Suprapubic skin (tissue), 4 donors: ENCODE measurements at regions not wholly inside any gene's neighbourhood (a gene's known extent, or its start where the extent isn't known, plus 50 kb on each side); places are given as distances from the start of the nearest gene placed in this dataset.
"Not testable (repeated sequence)": the region's sequence is repeated elsewhere in the genome, so short reads cannot be mapped to it uniquely, and the experiment has no call there.

Source experiments
- DNase-seq, 2 donors: peaks; one replicate each; pipeline ENCODE4 v3.0.0-alpha.2; 2019; ENCODE audit warnings: low spot score in 2 of 2
- H3K27ac ChIP-seq: fragments of 200-600 bp; sonication (generic); one replicate; pipeline ENCODE4 v1.5.1; 2019
- H3K27me3 ChIP-seq: fragments of 200-600 bp; sonication (generic); one replicate; pipeline ENCODE4 v1.5.1; 2019
- H3K36me3 ChIP-seq: fragments of 200-600 bp; sonication (generic); one replicate; pipeline ENCODE4 v1.5.1; 2019
- H3K4me1 ChIP-seq: fragments of 200-600 bp; sonication (generic); one replicate; pipeline ENCODE4 v1.5.1; 2019
- H3K4me3 ChIP-seq: fragments of 200-600 bp; sonication (generic); one replicate; pipeline ENCODE4 v1.5.1; 2019; ENCODE audit warnings: mild to moderate bottlenecking
- H3K9me3 ChIP-seq: fragments of 200-600 bp; sonication (generic); one replicate; pipeline ENCODE4 v1.5.1; 2019
- CTCF ChIP-seq, 2 donors: fragments of 200-600 bp in 1 of 2; fragments of 450-650 bp in 1 of 2; sonication (generic) in 1 of 2; IDR thresholded peaks; one replicate each; pipeline ENCODE4 v1.5.1; 2016 to 2019; ENCODE audit warnings: antibody characterized with exemption in 2 of 2, mild to moderate bottlenecking in 1 of 2, moderate library complexity in 1 of 2
- EP300 ChIP-seq: sonication (generic); formaldehyde crosslinking; IDR thresholded peaks from one replicate; pipeline ENCODE4 v1.6.1; 2017; ENCODE audit warnings: antibody characterized with exemption
- POLR2A ChIP-seq, 2 donors: fragments of 450-650 bp; IDR thresholded peaks; one replicate each; pipeline ENCODE4 v1.6.1; 2017; ENCODE audit warnings: antibody characterized with exemption in 2 of 2, mild to moderate bottlenecking in 2 of 2, moderate library complexity in 2 of 2
- POLR2AphosphoS5 ChIP-seq, 3 donors: sonication (generic); formaldehyde crosslinking; IDR thresholded peaks; one replicate each; pipeline ENCODE4 v1.6.1; 2017; ENCODE audit warnings: antibody characterized with exemption in 3 of 3
- WGBS: methylation state at CpG from one replicate; pipeline ENCODE4 v1.1.5; 2018; 5-methylcytosine and 5-hydroxymethylcytosine counted together

- no peak overlapping the region for H3K4me3 ChIP-seq
- H3K27me3 ChIP-seq, result no peaks in the 10 kb centered on the region
- TF ChIP-seq CTCF (IDR thresholded peaks at IDR 0.05), result no peak
- no peak for TF ChIP-seq POLR2A (IDR thresholded peaks at IDR 0.05)
- no peak for TF ChIP-seq EP300
- no peak for TF ChIP-seq POLR2AphosphoS5 (IDR thresholded peaks at IDR 0.05)
- WGBS, result 79% methylated on average over 11 of the region's 11 CpGs
- H3K9me3 ChIP-seq, result no peaks in the 10 kb centered on the region
- no peaks in the 10 kb centered on the region for H3K4me1 ChIP-seq
- no peak overlapping the region for H3K27ac ChIP-seq
- no peaks in the 10 kb centered on the region for H3K36me3 ChIP-seq
- DNase-seq, result no peak
Measured at GRCh38 chr13:44826591-44827350, 162.5 kb downstream of the NUFIP1 start.

- H3K4me3 ChIP-seq, result no peak overlapping the region
- 87% methylated on average over 5 of the region's 5 CpGs for WGBS
- DNase-seq, result no peak
Measured at GRCh38 chr13:44825953-44826352, 163.3 kb downstream of the NUFIP1 start.

GRCh38 chr13:44823555-44823954 lies 165.7 kb downstream of the NUFIP1 start:
- H3K4me3 ChIP-seq, result not testable (repeated sequence)
- WGBS, result 93% methylated on average over 7 of the region's 7 CpGs

More at GRCh38 chr13:44825953-44826352, 163.3 kb downstream of the NUFIP1 start:
- H3K27ac ChIP-seq, result no peak overlapping the region
- no peaks in the 10 kb centered on the region for H3K36me3 ChIP-seq
- no peak for TF ChIP-seq CTCF (IDR thresholded peaks at IDR 0.05)
- no peak for TF ChIP-seq POLR2A (IDR thresholded peaks at IDR 0.05)
- no peak for TF ChIP-seq POLR2AphosphoS5 (IDR thresholded peaks at IDR 0.05)
- no peak for TF ChIP-seq EP300
- no peaks in the 10 kb centered on the region for H3K4me1 ChIP-seq
- no peaks in the 10 kb centered on the region for H3K9me3 ChIP-seq
- no peaks in the 10 kb centered on the region for H3K27me3 ChIP-seq

GRCh38 chr13:44822291-44822690 lies 167.0 kb downstream of the NUFIP1 start:
- WGBS, result 92% methylated on average over 12 of the region's 12 CpGs

More at GRCh38 chr13:44823555-44823954, 165.7 kb downstream of the NUFIP1 start:
- H3K27ac ChIP-seq, H3K36me3 ChIP-seq, H3K27me3 ChIP-seq, DNase-seq, H3K4me1 ChIP-seq, H3K9me3 ChIP-seq: not testable (repeated sequence)

GRCh38 chr13:44819772-44820171 lies 169.5 kb downstream of the NUFIP1 start:
- 78% methylated on average over 6 of the region's 6 CpGs for WGBS
- DNase-seq, result no peak
- H3K4me1 ChIP-seq, result peaks cover 6% of the 10 kb centered on the region
- H3K9me3 ChIP-seq, result no peaks in the 10 kb centered on the region
- no peaks in the 10 kb centered on the region for H3K27me3 ChIP-seq
- no peak overlapping the region for H3K27ac ChIP-seq
- no peak for TF ChIP-seq EP300
- TF ChIP-seq CTCF (IDR thresholded peaks at IDR 0.05), result no peak
- no peak for TF ChIP-seq POLR2A (IDR thresholded peaks at IDR 0.05)
- TF ChIP-seq POLR2AphosphoS5 (IDR thresholded peaks at IDR 0.05), result no peak
- no peak overlapping the region for H3K4me3 ChIP-seq
- H3K36me3 ChIP-seq, result no peaks in the 10 kb centered on the region

More at GRCh38 chr13:44822291-44822690, 167.0 kb downstream of the NUFIP1 start:
- no peak for DNase-seq
- no peak overlapping the region for H3K27ac ChIP-seq
- H3K36me3 ChIP-seq, result no peaks in the 10 kb centered on the region
- no peaks in the 10 kb centered on the region for H3K4me1 ChIP-seq
- H3K27me3 ChIP-seq, result no peaks in the 10 kb centered on the region
- no peak for TF ChIP-seq POLR2AphosphoS5 (IDR thresholded peaks at IDR 0.05)
- no peak for TF ChIP-seq EP300
- TF ChIP-seq POLR2A (IDR thresholded peaks at IDR 0.05), result no peak
- no peak for TF ChIP-seq CTCF (IDR thresholded peaks at IDR 0.05)
- no peaks in the 10 kb centered on the region for H3K9me3 ChIP-seq
- no peak overlapping the region for H3K4me3 ChIP-seq

- no peak for DNase-seq
- 75% methylated on average over 3 of the region's 3 CpGs for WGBS
- TF ChIP-seq POLR2AphosphoS5 (IDR thresholded peaks at IDR 0.05) (no peak), EP300 (no peak), CTCF (IDR thresholded peaks at IDR 0.05) (no peak), POLR2A (IDR thresholded peaks at IDR 0.05) (no peak)
- peaks cover 6% of the 10 kb centered on the region for H3K4me1 ChIP-seq
- no peak overlapping the region for H3K27ac ChIP-seq
- H3K9me3 ChIP-seq, result no peaks in the 10 kb centered on the region
- H3K4me3 ChIP-seq, result no peak overlapping the region
- no peaks in the 10 kb centered on the region for H3K27me3 ChIP-seq
- H3K36me3 ChIP-seq, result no peaks in the 10 kb centered on the region
Measured at GRCh38 chr13:44819245-44819644, 170.0 kb downstream of the NUFIP1 start.
